ENCODE measurements at regions not wholly inside any gene's neighbourhood (a gene's known extent, or its start where the extent isn't known, plus 50 kb on each side); places are given as distances from the start of the nearest gene placed in this dataset.
"Not testable (repeated sequence)": the region's sequence is repeated elsewhere in the genome, so short reads cannot be mapped to it uniquely, and the experiment has no call there.

DNA sequence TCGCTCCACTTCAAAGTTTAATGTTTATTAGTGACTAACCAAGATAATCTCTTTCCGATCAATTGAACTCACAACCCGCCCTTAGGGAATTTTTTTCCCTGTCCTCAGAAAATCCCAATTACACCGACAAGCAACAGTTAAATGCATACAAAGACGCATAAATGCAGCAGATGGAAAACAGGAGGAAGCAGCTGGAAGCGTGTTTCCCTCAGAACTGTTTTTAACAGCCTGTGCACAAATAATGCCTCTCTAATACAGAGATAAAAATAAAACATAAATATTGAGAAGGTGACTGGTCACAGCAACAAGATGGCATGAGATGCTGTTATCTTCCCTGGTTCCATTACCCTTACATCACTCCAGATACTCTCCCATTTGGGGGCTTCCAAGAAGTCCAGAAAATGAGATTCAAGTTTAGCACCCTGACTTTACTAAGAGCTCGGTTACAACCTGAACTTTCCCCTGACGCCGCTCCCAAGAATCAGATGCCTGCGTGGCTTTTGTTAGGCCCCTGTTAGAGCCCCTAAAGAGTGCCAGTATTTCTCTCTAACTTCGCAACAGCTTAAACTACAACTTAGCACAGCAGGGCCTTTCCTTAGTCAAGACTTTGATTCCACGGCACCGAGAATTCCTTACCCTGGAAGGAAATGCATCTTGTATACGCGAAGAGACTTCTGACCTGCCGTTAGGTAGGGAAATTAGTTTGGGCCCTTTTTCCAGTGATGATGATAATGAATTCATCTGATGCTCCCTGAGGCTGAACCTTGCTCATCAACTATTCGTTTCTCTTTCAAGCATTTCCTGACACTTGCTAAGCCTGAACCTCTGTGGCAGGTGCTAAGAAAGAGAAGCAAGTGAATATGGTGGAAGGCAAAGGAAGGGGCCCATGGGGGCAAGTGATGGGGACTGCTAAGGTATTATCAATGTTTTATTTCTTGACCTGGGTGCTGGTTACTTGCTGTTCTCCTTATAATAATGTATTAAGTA is 137.7 kb upstream of the SMYD2 start:
- DNase-seq, result no peak

- not testable (repeated sequence) for DNase-seq
These were observed 136.4 kb upstream of the SMYD2 start for GRCh38 chr1:214144521-214144920.

DNA sequence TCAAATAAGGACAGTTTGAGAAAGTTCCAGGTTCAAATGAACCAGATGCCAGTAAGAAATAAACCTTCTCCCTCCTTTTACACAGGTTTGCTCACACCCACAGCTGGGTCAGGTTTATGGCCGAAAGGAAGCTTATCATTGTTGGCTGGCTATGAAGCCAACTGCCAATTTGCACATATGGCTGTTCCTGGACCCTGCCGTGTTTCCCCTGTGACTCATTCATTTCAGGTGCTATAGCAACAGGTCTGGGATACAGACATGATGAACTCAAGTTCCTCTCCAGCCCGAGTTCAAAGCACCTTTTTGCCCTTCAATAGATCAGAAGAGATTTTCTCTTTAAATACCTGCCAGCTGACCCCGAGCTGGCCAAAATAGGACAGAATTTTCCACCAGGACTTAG is 134.4 kb upstream of the SMYD2 start:
- no peak for DNase-seq

- DNase-seq, result no peak
These were observed 126.2 kb upstream of the SMYD2 start for GRCh38 chr1:214154596-214155292.

- no peak for DNase-seq
These were observed 124.9 kb upstream of the SMYD2 start for GRCh38 chr1:214155987-214156625.

DNA sequence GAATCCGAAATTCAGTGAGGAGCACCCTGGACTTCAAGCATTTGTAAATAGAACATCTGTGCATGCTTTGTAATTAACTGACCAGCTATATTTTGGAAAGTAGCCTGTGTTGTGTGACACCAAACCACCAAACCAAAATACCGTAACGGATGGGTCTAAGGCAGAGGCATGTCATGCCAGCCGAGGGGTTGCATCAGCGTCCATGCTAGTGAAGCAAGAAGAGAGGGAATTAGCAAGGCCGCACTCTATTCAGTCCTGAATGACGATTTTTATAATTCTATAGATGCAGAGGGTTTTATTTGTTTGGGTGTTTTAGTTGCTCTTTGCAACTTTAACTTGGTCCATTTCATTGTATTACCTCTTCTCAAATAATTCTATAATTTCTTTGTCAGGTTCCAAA is 116.8 kb upstream of the SMYD2 start:
- DNase-seq, result no peak

GRCh38 chr1:214165850-214166374 is 115.0 kb upstream of the SMYD2 start:
- no peak for DNase-seq

- no peak for DNase-seq
These were observed 106.3 kb upstream of the SMYD2 start for GRCh38 chr1:214174508-214175199.

DNA sequence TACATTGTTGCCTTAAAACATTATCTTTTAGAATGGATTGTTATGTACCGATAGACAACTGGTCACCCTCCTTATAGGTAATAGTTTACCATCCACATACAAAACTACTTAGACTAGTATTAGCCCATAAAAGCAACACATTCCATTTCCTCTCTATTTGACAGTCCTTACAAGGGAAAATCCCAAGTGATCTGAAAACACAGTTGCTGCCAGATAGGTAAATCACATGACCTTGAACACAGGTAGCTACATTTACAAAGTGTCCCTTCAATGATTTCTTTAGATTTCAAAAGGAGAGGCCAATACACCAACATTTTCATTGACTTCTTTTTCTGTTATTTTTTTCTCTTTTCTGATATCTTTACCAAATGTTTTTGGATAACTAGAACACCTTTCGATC is 102.9 kb upstream of the SMYD2 start:
- no peak for DNase-seq

GRCh38 chr1:214184992-214185391 is 96.0 kb upstream of the SMYD2 start:
- no peak for DNase-seq

DNA sequence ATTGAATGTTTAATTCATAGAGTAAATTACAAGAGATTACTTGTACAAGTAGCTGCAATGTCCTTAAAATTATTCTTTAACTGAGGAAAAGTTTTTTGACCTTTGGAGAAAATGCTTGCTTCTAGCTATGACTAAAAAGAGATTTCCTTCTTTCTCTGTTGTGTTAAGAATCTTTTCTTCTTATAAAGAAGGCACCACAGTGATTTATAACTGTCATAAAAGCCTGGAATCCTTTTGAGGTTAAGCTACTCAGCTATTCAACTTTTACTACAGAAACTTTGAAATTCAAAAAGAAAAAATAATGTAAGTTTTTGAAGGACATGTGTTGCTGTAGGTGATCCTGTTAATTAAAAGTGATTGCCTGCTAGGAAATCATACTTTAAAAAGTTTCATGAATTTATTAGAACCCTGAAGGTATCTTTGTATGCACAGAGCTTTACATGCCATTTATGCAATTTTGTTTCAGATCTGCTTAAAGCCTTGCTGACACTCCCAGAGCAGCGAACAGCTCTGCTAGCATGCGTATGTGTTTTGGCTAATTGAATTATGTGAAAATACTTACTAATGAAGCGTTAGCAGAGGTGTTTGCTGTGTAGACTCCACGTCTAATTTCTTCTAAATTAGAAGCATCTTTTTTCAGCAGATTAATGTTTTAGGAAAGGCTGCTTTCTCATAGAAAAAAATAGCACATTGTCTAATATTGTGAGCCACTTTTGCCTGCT is 94.7 kb upstream of the SMYD2 start:
- no peak for DNase-seq

DNA sequence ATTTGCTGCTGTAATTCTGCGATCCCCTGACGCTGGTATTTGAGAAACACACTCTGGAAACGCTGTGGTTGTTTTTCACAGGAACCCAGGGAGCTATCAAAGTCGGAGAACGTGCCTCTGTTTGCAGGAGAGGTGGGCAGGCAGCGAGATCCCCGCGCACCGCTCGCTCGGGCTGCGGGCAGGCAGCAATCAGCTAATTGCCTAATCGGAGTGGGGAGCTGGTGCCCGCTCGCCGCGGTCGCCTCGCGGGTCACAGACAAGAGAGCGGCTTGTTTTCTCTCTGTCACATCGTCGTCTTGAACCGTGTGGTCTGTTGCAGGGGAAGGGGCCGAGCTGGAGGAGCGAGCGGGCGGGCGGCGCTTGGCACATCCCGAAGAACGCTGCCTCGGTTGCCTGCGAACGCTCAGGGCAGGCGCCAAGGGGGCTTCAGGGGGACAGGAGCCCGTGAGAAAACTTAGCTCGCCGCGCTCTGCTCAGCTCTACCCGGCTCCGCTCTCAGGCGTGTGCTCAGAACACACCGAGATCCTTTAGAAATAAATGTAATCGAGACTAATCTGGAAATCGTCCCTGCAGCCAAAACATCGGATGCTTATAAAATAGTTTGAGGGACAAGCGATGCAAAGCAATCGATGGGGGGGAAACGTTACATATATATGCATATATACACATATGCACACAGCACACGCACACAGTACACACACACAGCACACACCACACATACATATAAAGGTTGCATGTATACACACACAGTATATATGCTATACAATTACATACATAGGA is 93.6 kb upstream of the SMYD2 start:
- peak; percentile 14 for DNase-seq

- no peak for DNase-seq
These were observed 93.0 kb upstream of the SMYD2 start for GRCh38 chr1:214187933-214188332.

DNA sequence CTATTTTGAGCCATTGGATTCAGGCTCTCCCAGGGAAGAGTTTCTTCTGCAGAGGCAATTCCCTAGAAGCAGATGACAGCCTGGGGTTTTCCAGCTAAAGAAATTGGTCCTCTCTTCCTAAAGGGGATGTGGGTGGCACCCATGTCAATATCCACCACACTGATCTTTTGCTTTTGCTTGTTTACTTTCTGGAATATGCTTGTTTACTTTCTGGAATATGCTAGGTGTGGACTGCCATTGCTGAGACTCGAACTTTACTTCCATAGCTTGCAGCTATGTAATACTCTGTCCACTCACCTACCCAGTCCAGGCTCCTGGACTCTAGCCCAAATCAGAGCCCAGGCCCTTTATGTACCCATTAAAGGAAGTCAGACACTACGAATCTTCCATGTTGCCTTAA is 92.1 kb upstream of the SMYD2 start:
- no peak for DNase-seq

DNA sequence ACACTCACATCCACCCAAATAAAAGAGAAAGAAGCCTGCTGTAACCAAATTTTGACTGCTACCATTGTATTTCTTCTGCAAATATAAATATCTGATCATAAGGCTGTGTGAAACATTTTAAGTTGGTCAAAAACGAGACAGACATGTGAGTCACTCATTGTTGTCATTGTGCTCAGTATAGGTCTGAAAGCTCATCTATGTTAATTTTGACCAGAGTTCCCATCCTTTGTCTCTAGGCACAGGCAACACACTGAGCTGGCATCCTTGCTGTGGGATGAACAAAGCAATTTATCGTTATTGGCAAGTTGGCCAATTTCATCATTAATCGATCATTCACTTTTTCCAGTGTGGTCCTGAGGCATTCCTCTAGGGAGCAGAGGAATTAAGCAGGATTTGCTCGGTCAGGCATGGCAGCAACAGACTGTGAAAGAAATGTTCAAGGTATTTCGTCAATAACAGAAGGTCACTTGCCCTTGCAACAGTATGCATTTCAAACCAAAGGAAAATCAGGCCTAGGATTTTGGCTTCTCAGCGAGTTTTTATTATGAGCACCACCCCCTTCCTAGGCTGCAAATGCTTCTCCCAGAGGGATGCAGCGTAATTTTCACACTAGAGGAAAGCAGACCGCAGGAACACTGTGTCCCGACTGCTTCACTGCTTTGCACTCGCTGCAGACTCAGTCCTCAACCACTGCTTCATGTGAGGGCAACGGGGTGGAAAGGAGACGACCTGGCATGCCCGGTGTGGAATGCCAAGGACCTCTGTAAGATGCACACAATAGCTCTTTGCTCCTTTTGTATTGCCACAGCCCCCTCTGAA is 87.9 kb upstream of the SMYD2 start:
- DNase-seq, result no peak

DNA sequence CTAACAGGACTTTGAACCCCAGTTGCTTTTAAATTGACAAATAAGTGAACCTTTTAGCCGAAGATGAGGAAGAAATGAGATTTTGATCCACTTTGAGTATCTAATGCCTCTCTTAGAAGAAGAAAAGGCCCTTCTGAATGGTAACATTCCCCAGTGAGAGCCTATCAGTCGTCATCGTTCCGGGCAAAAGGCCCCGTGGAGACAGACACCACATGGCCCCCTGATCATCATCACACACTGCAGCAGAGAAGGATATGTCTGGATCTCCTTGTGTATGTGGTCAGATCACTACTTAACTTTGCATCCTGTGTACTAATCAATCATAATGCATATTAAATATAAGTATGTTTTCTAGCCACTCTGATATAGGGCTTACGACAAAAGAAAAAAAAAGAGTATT is 87.3 kb upstream of the SMYD2 start:
- no peak for DNase-seq

GRCh38 chr1:214198571-214198970 is 82.4 kb upstream of the SMYD2 start:
- no peak for DNase-seq

DNA sequence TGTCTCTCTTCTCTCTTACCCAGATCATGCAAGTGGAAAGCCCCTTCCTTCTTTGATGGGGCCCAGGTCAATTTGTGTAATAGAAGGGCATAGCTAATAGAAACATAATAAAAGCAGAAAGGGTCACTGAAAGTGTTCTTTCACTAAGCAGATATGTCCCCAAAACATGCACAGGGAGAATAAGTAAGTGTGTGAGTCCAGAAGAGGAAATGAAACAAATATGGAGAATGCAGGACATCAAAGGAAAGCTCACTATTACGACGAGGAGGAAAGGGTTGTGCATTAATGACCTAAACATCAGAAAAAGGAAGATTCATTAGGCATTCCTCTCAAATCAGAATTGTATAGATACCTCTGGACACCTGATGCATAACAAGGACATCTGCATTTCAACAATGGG is 81.4 kb upstream of the SMYD2 start:
- no peak for DNase-seq

DNA sequence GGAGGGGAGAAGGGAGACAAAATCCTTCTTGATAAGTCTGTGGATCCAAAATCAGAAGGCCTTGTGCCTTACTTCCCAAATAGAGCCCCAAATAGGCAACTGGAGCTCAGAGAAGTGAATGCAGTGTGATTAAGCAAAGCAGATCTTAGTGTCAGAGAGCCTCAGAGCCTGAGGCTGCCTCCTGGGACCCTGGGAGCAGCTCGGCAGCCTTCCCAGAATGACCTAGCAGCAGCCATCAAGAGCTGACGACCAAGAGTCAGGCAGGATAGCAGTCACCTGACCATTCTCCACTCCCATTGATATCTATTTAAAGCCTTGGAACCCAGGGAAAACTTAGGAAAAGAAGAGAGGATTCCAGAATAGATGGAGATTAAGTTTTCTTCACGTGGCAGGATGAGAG is 78.0 kb upstream of the SMYD2 start:
- DNase-seq, result no peak

- no peak for DNase-seq
These were observed 75.9 kb upstream of the SMYD2 start for GRCh38 chr1:214205053-214205452.
